GM20431 (cell line): ENCODE measurements at regions not wholly inside any gene's neighbourhood (a gene's known extent, or its start where the extent isn't known, plus 50 kb on each side); places are given as distances from the start of the nearest gene placed in this dataset.

Source experiments
- in situ Hi-C: fragments of 300-500 bp; cut with MseI, MboI; formaldehyde crosslinking; loops from one replicate; pipeline ENCODE4 v1.15.0; 2020; ENCODE audit warnings: low sequenced_read_pairs; ENCODE audit not compliant: unreplicated experiment

GRCh38 chr1:98429965-98430443 is 231.5 kb upstream of the SNX7 start:
- in situ Hi-C loops: no loop called here

GRCh38 chr1:98428864-98429263 is 232.7 kb upstream of the SNX7 start:
- in situ Hi-C loops: no loop called here

GRCh38 chr1:98427664-98428063 is 233.9 kb upstream of the SNX7 start:
- in situ Hi-C loops: no loop called here

GRCh38 chr1:98426092-98426491 is 235.4 kb upstream of the SNX7 start:
- in situ Hi-C loops: no loop called here

- in situ Hi-C loops: no loop called here
Measured at GRCh38 chr1:98422816-98423215, 238.7 kb upstream of the SNX7 start.

GRCh38 chr1:98421085-98421435 is 240.5 kb upstream of the SNX7 start:
- in situ Hi-C loops: no loop called here

GRCh38 chr1:98420376-98421084 is 241.0 kb upstream of the SNX7 start:
- in situ Hi-C loops: no loop called here

- in situ Hi-C loops: no loop called here
Measured at GRCh38 chr1:98417820-98418219, 243.7 kb upstream of the SNX7 start.

GRCh38 chr1:98410082-98410481 is 251.4 kb upstream of the SNX7 start:
- in situ Hi-C loops: no loop called here

- in situ Hi-C loops: no loop called here
Measured at GRCh38 chr1:98406352-98407088, 255.0 kb upstream of the SNX7 start.

- in situ Hi-C loops: no loop called here
Measured at GRCh38 chr1:98405581-98406074, 255.9 kb upstream of the SNX7 start.

GRCh38 chr1:98404866-98405265 is 256.7 kb upstream of the SNX7 start:
- in situ Hi-C loops: no loop called here

GRCh38 chr1:98403963-98404480 is 257.5 kb upstream of the SNX7 start:
- in situ Hi-C loops: no loop called here

- in situ Hi-C loops: no loop called here
Measured at GRCh38 chr1:98402860-98403259, 258.7 kb upstream of the SNX7 start.

- in situ Hi-C loops: no loop called here
Measured at GRCh38 chr1:98400446-98400845, 261.1 kb upstream of the SNX7 start.

GRCh38 chr1:98399218-98399617 is 262.3 kb upstream of the SNX7 start:
- in situ Hi-C loops: no loop called here

- in situ Hi-C loops: no loop called here
Measured at GRCh38 chr1:98398649-98399048, 262.9 kb upstream of the SNX7 start.

GRCh38 chr1:98398092-98398491 is 263.4 kb upstream of the SNX7 start:
- in situ Hi-C loops: no loop called here

GRCh38 chr1:98393719-98394118 is 267.8 kb upstream of the SNX7 start:
- in situ Hi-C loops: no loop called here

GRCh38 chr1:98391175-98391574 is 270.3 kb upstream of the SNX7 start:
- in situ Hi-C loops: no loop called here

- in situ Hi-C loops: no loop called here
Measured at GRCh38 chr1:98389809-98390208, 271.7 kb upstream of the SNX7 start.
